Body of pancreas (tissue), 4 donors: ENCODE measurements at regions not wholly inside any gene's neighbourhood (a gene's known extent, or its start where the extent isn't known, plus 50 kb on each side); places are given as distances from the start of the nearest gene placed in this dataset.

ENCODE experiments used
- CTCF ChIP-seq, 7 experiments: fragments of 450-650 bp in 4 of 7; fragments of 200-600 bp in 3 of 7; sonication (generic) in 3 of 7; IDR thresholded peaks; one replicate each; pipeline ENCODE4 v1.5.1; 2016 to 2019; ENCODE audit warnings: antibody characterized with exemption in 7 of 7
- POLR2A ChIP-seq, 3 donors: fragments of 450-650 bp; IDR thresholded peaks; one replicate each; pipeline ENCODE4 v1.6.1; 2016; ENCODE audit warnings: antibody characterized with exemption in 3 of 3, mild to moderate bottlenecking in 2 of 3

- TF ChIP-seq CTCF (IDR thresholded peaks at IDR 0.05) = no peak
- no peak for TF ChIP-seq POLR2A (IDR thresholded peaks at IDR 0.05)
Observed at GRCh38 chr10:30124704-30125103, 65.3 kb upstream of the JCAD start.
